OCI-LY3 (cell line): ENCODE measurements at regions not wholly inside any gene's neighbourhood (a gene's known extent, or its start where the extent isn't known, plus 50 kb on each side); places are given as distances from the start of the nearest gene placed in this dataset.

Experiments used
- EZH2phosphoT487 ChIP-seq: fragments of 200-600 bp; shearing (Covaris generic); IDR thresholded peaks from 2 replicates; pipeline ENCODE4 v1.6.1; 2018; ENCODE audit warnings: antibody characterized with exemption, mixed run types, low read depth
- TF ChIP-seq, protein P1 (sequence below): fragments of 200-600, 300-600 bp; sonication (generic); IDR thresholded peaks from 2 replicates; pipeline ENCODE4 v1.5.1; 2014; ENCODE audit warnings: antibody characterized with exemption, low read length, low read depth

DNA sequence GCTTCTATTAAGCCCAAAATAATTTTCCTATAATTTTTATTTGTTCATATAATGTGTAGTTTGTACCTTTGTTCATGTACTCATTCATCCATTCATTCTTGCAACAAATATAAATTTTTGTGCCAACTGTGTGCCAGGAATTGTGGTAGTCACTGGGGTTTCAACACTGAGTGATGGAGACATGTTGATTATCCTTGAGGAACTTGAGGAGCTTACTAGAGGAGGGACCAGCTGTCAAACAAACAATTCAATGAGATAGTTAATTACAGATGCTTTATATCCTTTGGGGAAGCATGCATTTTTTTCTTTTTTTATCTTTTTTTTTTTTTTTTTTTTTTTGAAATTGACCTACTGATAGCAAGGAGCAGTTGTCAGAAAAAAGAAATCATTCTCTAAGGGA, 324.8 kb downstream of the GABRG2 start:
- TF ChIP-seq, protein P1, sequence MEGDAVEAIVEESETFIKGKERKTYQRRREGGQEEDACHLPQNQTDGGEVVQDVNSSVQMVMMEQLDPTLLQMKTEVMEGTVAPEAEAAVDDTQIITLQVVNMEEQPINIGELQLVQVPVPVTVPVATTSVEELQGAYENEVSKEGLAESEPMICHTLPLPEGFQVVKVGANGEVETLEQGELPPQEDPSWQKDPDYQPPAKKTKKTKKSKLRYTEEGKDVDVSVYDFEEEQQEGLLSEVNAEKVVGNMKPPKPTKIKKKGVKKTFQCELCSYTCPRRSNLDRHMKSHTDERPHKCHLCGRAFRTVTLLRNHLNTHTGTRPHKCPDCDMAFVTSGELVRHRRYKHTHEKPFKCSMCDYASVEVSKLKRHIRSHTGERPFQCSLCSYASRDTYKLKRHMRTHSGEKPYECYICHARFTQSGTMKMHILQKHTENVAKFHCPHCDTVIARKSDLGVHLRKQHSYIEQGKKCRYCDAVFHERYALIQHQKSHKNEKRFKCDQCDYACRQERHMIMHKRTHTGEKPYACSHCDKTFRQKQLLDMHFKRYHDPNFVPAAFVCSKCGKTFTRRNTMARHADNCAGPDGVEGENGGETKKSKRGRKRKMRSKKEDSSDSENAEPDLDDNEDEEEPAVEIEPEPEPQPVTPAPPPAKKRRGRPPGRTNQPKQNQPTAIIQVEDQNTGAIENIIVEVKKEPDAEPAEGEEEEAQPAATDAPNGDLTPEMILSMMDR: no peak
- no peak for TF ChIP-seq EZH2phosphoT487
